ENCODE measurements at regions not wholly inside any gene's neighbourhood (a gene's known extent, or its start where the extent isn't known, plus 50 kb on each side); places are given as distances from the start of the nearest gene placed in this dataset.
"Not testable (repeated sequence)": the region's sequence is repeated elsewhere in the genome, so short reads cannot be mapped to it uniquely, and the experiment has no call there.

DNA sequence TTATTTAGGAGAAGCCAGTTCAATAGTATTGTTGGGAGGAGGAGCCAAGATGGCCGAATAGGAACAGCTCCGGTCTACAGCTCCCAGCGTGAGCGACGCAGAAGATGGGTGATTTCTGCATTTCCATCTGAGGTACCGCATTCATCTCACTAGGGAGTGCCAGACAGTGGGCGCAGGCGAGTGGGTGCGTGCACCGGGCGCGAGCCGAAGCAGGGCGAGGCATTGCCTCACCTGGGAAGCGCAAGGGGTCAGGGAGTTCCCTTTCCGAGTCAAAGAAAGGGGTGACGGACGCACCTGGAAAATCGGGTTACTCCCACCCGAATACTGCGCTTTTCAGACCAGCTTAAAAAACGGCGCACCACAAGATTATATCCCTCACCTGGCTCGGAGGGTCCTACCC is 403.2 kb upstream of the SMIM31 start:
- H3K36me3 Mint-ChIP-seq; H3K4me3 Mint-ChIP-seq; intact Hi-C loops (cut with micrococcal nuclease); H3K4me1 ChIP-seq (ENCODE audit: control insufficient read depth in 2 of 2, insufficient read depth in 2 of 2, low read length in 2 of 2); H3K27ac Mint-ChIP-seq; H3K9me3 Mint-ChIP-seq; POLR2A ChIA-PET; H3K4me1 Mint-ChIP-seq; DNase-seq; H3K27me3 Mint-ChIP-seq; ATAC-seq; H3K36me3 ChIP-seq (ENCODE audit: control insufficient read depth in 2 of 3, insufficient read depth in 3 of 3, low read length in 3 of 3); H3K4me3 ChIP-seq (ENCODE audit: low read length); H3K27ac ChIP-seq (ENCODE audit: low read depth, low read length); CTCF ChIA-PET; H3K9me3 ChIP-seq (ENCODE audit: control insufficient read depth in 2 of 3, low read length in 3 of 3); H3K27me3 ChIP-seq (ENCODE audit: control insufficient read depth in 2 of 2, insufficient read depth in 2 of 2, low read length in 2 of 2): not testable (repeated sequence)

DNA sequence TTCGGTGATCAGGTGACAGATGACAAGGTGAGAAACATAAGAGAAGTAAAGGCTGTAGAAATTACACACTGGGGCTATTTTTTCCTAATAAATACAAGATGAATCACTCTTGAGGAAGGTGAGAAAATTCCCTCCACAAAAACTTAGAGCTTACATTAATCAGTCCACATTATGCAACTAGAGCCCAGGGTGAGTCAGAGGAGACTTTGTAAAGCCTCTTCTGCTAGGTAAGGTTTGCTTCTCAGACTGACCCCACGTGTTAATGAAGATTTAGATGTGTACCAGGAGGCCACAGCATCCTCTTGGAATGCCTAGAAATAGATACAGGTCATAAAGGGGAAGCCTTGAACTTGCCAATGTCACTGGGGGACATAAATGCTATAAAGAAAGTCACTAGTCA is 396.0 kb upstream of the SMIM31 start:
- Histone ChIP-seq H3K4me3 (ENCODE audit: low read length) (no peak overlapping the region), H3K36me3 (ENCODE audit: control insufficient read depth in 2 of 3, insufficient read depth in 3 of 3, low read length in 3 of 3) (no peaks in the 10 kb centered on the region), H3K27me3 (ENCODE audit: control insufficient read depth in 2 of 2, insufficient read depth in 2 of 2, low read length in 2 of 2) (no peaks in the 10 kb centered on the region), H3K9me3 (ENCODE audit: control insufficient read depth in 2 of 3, low read length in 3 of 3) (no peaks in the 10 kb centered on the region), H3K4me1 (ENCODE audit: control insufficient read depth in 2 of 2, insufficient read depth in 2 of 2, low read length in 2 of 2) (no peaks in the 10 kb centered on the region), H3K27ac (ENCODE audit: low read depth, low read length) (no peak overlapping the region)
- intact Hi-C loops (cut with micrococcal nuclease): no loop called here
- DNase-seq (no peak), ATAC-seq (no peak)
- Mint-ChIP-seq H3K4me3 (peak overlapping the region in 1 of 10 donors; percentile 23), H3K27ac (no peak overlapping the region), H3K36me3 (no peaks in the 10 kb centered on the region), H3K4me1 (no peaks in the 10 kb centered on the region), H3K27me3 (no peaks in the 10 kb centered on the region), H3K9me3 (no peaks in the 10 kb centered on the region)
- ChIA-PET CTCF (no interaction called here), POLR2A (no interaction called here)

DNA sequence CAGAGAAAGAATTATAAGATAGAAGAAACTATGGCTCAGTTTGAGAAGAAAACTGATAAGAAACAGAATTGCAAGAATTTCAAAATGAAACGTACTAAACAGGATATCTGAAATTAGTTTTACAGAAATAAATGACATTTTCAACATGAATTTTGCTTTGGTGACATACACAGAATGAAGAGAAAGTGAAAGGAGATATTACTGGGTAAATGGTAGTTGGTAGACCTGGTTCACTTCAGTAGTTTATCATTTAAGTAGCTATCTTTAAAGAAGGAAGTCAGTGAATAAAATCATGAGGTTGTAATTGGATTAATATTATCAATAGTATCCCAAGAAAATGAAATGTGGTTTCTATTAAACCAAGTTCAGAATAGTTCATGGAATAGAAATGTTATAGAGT is 395.5 kb upstream of the SMIM31 start:
- Histone ChIP-seq H3K4me3 (ENCODE audit: low read length) (no peak overlapping the region), H3K4me1 (ENCODE audit: control insufficient read depth in 2 of 2, insufficient read depth in 2 of 2, low read length in 2 of 2) (no peaks in the 10 kb centered on the region), H3K36me3 (ENCODE audit: control insufficient read depth in 2 of 3, insufficient read depth in 3 of 3, low read length in 3 of 3) (no peaks in the 10 kb centered on the region), H3K9me3 (ENCODE audit: control insufficient read depth in 2 of 3, low read length in 3 of 3) (no peaks in the 10 kb centered on the region), H3K27me3 (ENCODE audit: control insufficient read depth in 2 of 2, insufficient read depth in 2 of 2, low read length in 2 of 2) (no peaks in the 10 kb centered on the region), H3K27ac (ENCODE audit: low read depth, low read length) (no peak overlapping the region)
- intact Hi-C loops (cut with micrococcal nuclease): no loop called here
- ATAC-seq (no peak), DNase-seq (no peak)
- ChIA-PET CTCF (no interaction called here), POLR2A (no interaction called here)
- no peaks in the 10 kb centered on the region for H3K4me1 Mint-ChIP-seq
- H3K27me3 Mint-ChIP-seq: no peaks in the 10 kb centered on the region
- no peaks in the 10 kb centered on the region for H3K36me3 Mint-ChIP-seq
- peak overlapping the region in 1 of 10 donors; percentile 23 for H3K4me3 Mint-ChIP-seq
- H3K9me3 Mint-ChIP-seq: no peaks in the 10 kb centered on the region
- no peak overlapping the region for H3K27ac Mint-ChIP-seq

DNA sequence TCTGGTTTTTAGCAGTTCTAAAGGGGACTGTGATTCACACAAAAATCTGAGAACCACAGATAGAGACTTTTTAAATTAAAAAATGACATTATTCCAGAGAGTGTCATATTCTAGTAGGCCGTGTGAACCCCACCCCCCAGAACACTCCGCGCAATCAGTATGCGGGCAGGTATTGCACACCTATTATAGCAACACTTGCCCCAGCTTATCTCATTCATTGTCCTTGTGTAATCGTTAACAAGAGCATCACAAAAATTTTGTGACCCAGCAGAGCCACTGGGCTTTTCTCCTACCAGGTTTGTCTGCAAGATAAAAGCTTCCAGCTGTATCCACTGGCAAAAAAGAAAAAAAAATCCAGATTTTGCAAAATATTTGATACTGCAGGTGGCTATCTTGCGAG is 394.1 kb upstream of the SMIM31 start:
- ATAC-seq (no peak), DNase-seq (no peak)
- Histone ChIP-seq H3K9me3 (ENCODE audit: control insufficient read depth in 2 of 3, low read length in 3 of 3) (no peaks in the 10 kb centered on the region), H3K27ac (ENCODE audit: low read depth, low read length) (no peak overlapping the region), H3K36me3 (ENCODE audit: control insufficient read depth in 2 of 3, insufficient read depth in 3 of 3, low read length in 3 of 3) (no peaks in the 10 kb centered on the region), H3K4me3 (ENCODE audit: low read length) (no peak overlapping the region), H3K27me3 (ENCODE audit: control insufficient read depth in 2 of 2, insufficient read depth in 2 of 2, low read length in 2 of 2) (no peaks in the 10 kb centered on the region), H3K4me1 (ENCODE audit: control insufficient read depth in 2 of 2, insufficient read depth in 2 of 2, low read length in 2 of 2) (no peaks in the 10 kb centered on the region)
- H3K9me3 Mint-ChIP-seq: no peaks in the 10 kb centered on the region
- H3K4me3 Mint-ChIP-seq: no peak overlapping the region
- no peak overlapping the region for H3K27ac Mint-ChIP-seq
- intact Hi-C loops (cut with micrococcal nuclease): no loop called here
- no peaks in the 10 kb centered on the region for H3K36me3 Mint-ChIP-seq
- H3K4me1 Mint-ChIP-seq: no peaks in the 10 kb centered on the region
- POLR2A ChIA-PET: no interaction called here
- no peaks in the 10 kb centered on the region for H3K27me3 Mint-ChIP-seq
- CTCF ChIA-PET: no interaction called here

DNA sequence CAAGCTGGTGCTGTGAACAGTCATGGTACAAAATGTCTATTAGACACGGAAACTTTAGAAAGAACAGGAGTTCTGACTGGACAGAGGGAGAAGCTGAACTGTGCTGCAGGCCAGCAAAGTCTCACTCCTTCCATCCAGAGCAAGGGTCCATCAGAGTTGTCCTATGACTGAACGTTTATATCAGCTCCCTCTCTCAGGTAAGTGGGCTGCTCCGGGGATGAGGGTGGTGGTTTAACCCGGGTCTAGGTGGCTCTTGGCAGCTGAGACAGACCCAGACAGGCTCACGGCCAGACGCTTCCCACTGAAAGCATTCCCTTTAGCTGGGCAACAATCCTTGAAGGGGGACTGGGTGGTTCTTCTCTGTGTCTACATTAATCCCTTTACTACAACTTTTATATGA is 385.0 kb upstream of the SMIM31 start:
- no peak for DNase-seq
- no peaks in the 10 kb centered on the region for H3K4me1 Mint-ChIP-seq
- Histone ChIP-seq H3K4me1 (ENCODE audit: control insufficient read depth in 2 of 2, insufficient read depth in 2 of 2, low read length in 2 of 2) (no peaks in the 10 kb centered on the region), H3K27ac (ENCODE audit: low read depth, low read length) (no peak overlapping the region), H3K4me3 (ENCODE audit: low read length) (no peak overlapping the region), H3K27me3 (ENCODE audit: control insufficient read depth in 2 of 2, insufficient read depth in 2 of 2, low read length in 2 of 2) (no peaks in the 10 kb centered on the region), H3K36me3 (ENCODE audit: control insufficient read depth in 2 of 3, insufficient read depth in 3 of 3, low read length in 3 of 3) (no peaks in the 10 kb centered on the region), H3K9me3 (ENCODE audit: control insufficient read depth in 2 of 3, low read length in 3 of 3) (no peaks in the 10 kb centered on the region)
- no peak overlapping the region for H3K4me3 Mint-ChIP-seq
- no peaks in the 10 kb centered on the region for H3K9me3 Mint-ChIP-seq
- CTCF ChIA-PET: no interaction called here
- H3K27me3 Mint-ChIP-seq: no peaks in the 10 kb centered on the region
- no peaks in the 10 kb centered on the region for H3K36me3 Mint-ChIP-seq
- ATAC-seq: no peak
- POLR2A ChIA-PET: no interaction called here
- no peak overlapping the region for H3K27ac Mint-ChIP-seq
- intact Hi-C loops (cut with micrococcal nuclease): no loop called here

DNA sequence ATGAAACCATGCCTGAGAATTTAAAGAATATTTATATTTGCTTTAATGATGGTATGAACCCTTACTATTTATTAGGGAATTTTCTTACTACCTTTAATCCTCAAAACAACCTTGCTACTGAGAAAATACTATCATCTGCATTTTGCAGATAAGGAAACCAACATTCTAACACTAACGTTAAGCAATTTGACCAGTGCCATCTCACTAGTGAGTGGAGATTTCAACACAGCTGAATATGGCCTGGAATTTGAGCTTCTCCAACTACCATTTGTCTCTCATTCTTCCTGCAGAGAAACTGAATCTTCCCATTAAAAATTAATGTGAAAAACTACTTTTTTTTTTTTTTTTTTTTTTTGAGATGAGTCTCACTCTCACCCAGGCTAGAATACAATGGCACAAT is 380.9 kb upstream of the SMIM31 start:
- H3K9me3 Mint-ChIP-seq: peaks cover 0 to 5% (median 0%) of the 10 kb centered on the region in 11 donors
- no peaks in the 10 kb centered on the region for H3K36me3 ChIP-seq (ENCODE audit: control insufficient read depth in 2 of 3, insufficient read depth in 3 of 3, low read length in 3 of 3)
- CTCF ChIA-PET: no interaction called here
- POLR2A ChIA-PET: no interaction called here
- no peaks in the 10 kb centered on the region for H3K36me3 Mint-ChIP-seq
- H3K4me1 Mint-ChIP-seq: no peaks in the 10 kb centered on the region
- ATAC-seq: no peak
- peaks cover 0 to 6% (median 0%) of the 10 kb centered on the region in 5 donors for H3K27me3 Mint-ChIP-seq
- no peaks in the 10 kb centered on the region for H3K27me3 ChIP-seq (ENCODE audit: control insufficient read depth in 2 of 2, insufficient read depth in 2 of 2, low read length in 2 of 2)
- no peak overlapping the region for H3K4me3 ChIP-seq (ENCODE audit: low read length)
- no peak overlapping the region for H3K4me3 Mint-ChIP-seq
- DNase-seq: no peak
- H3K27ac ChIP-seq (ENCODE audit: low read depth, low read length): no peak overlapping the region
- no peaks in the 10 kb centered on the region for H3K4me1 ChIP-seq (ENCODE audit: control insufficient read depth in 2 of 2, insufficient read depth in 2 of 2, low read length in 2 of 2)
- no peaks in the 10 kb centered on the region for H3K9me3 ChIP-seq (ENCODE audit: control insufficient read depth in 2 of 3, low read length in 3 of 3)
- intact Hi-C loops (cut with micrococcal nuclease): no loop called here
- no peak overlapping the region for H3K27ac Mint-ChIP-seq

DNA sequence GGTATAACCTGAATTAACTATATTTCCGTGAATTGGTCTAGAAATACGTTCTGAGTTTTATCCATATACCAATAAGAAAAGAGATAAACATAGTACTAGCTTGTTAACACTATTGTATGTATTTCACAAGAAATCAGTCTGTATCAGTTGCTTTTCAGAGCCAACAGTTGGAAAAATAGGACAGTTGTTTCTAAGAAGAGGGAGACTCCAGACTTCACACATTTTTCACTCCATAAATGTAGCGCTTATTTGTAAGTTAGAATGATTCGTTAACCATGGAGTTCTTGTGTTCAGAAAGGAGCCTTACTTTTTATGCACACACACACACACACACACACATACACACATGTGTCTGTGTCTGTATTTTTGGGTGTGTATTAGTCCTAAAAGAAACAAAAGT is 376.7 kb upstream of the SMIM31 start:
- no peaks in the 10 kb centered on the region for H3K36me3 ChIP-seq (ENCODE audit: control insufficient read depth in 2 of 3, insufficient read depth in 3 of 3, low read length in 3 of 3)
- intact Hi-C loops (cut with micrococcal nuclease): no loop called here
- POLR2A ChIA-PET: no interaction called here
- CTCF ChIA-PET: no interaction called here
- DNase-seq (no peak), ATAC-seq (no peak)
- Mint-ChIP-seq H3K9me3 (peaks cover 0 to 6% (median 0%) of the 10 kb centered on the region in 11 donors), H3K4me3 (no peak overlapping the region), H3K4me1 (no peaks in the 10 kb centered on the region), H3K36me3 (no peaks in the 10 kb centered on the region), H3K27ac (no peak overlapping the region), H3K27me3 (peaks cover 8 to 24% (median 14%) of the 10 kb centered on the region in 5 donors)
- H3K27ac ChIP-seq (ENCODE audit: low read depth, low read length): no peak overlapping the region
- no peaks in the 10 kb centered on the region for H3K4me1 ChIP-seq (ENCODE audit: control insufficient read depth in 2 of 2, insufficient read depth in 2 of 2, low read length in 2 of 2)
- H3K4me3 ChIP-seq (ENCODE audit: low read length): no peak overlapping the region
- peaks cover 0 to 5% of the 10 kb centered on the region in 2 donors for H3K27me3 ChIP-seq (ENCODE audit: control insufficient read depth in 2 of 2, insufficient read depth in 2 of 2, low read length in 2 of 2)
- H3K9me3 ChIP-seq (ENCODE audit: control insufficient read depth in 2 of 3, low read length in 3 of 3): no peaks in the 10 kb centered on the region
